K562 (cell line): ENCODE measurements at regions not wholly inside any gene's neighbourhood (a gene's known extent, or its start where the extent isn't known, plus 50 kb on each side); places are given as distances from the start of the nearest gene placed in this dataset.

ENCODE experiments used
- ATAC-seq: fragments of 200-7000 bp; cut with Tn5 transposase; 3 replicates; pipeline ENCODE4 v1.9.1; 2020; ENCODE audit warnings: moderate library complexity
- BruUV-seq: library from RNA; stranded (reverse); fragments of 400-500 nt; replicated peaks from 2 replicates; lab custom pipeline; 2021; lab: Mats Ljungman, UMichigan
- CTCF ChIA-PET: fragments of 300-600 bp; formaldehyde crosslinking; extraction: SDS; loops from one replicate; lab custom pipeline; 2021; ENCODE audit warnings: low intra/inter-chr PET ratio; lab: Yijun Ruan, JAX
- POLR2A ChIA-PET: fragments of 300-600, 350-650 bp; sonication (Branson Sonifier 250); formaldehyde crosslinking; extraction: SDS; loops from one replicate; lab custom pipeline; 2021; ENCODE audit warnings: antibody characterized with exemption, inconsistent platforms; lab: Yijun Ruan, JAX
- DNase-seq, 4 experiments: peaks; one replicate each; pipeline versions ENCODE4 v3.0.0 to v3.0.0-alpha.2; 2011 to 2018; ENCODE audit warnings: low spot score in 3 of 4, mixed read lengths in 3 of 4; ENCODE audit errors: extremely low read depth in 1 of 4
- FAIRE-seq: peaks from 2 replicates; lab custom pipeline; 2011; peaks lifted over from hg19 to GRCh38; lab: Jason Lieb, UNC
- H2AFZ ChIP-seq: 2 replicates; pipeline ENCODE4 v1.6.0; 2011; ENCODE audit warnings: low read depth, low read length, control low read depth, inconsistent platforms
- H3K27ac ChIP-seq: fragments of 200-600 bp; 3 replicates; pipeline ENCODE4 v1.8.0; 2011; ENCODE audit warnings: low read depth, mild to moderate bottlenecking, control low read depth, inconsistent platforms, low read length, moderate library complexity, mixed read lengths; ENCODE audit errors: extremely low read depth
- H3K27me3 ChIP-seq, 2 experiments: fragments of 300-600 bp in 1 of 2; 2 replicates in 1 of 2; 3 replicates in 1 of 2; pipeline versions ENCODE4 v1.6.0 to v1.8.0; 2011; ENCODE audit warnings: inconsistent platforms in 2 of 2, low read length in 2 of 2, mild to moderate bottlenecking in 1 of 2, mixed read lengths in 1 of 2, moderate library complexity in 1 of 2; ENCODE audit not compliant: control insufficient read depth in 2 of 2, insufficient read depth in 2 of 2
- H3K36me3 ChIP-seq: fragments of 300-600 bp; 3 replicates; pipeline ENCODE4 v1.8.0; 2011; ENCODE audit warnings: mild to moderate bottlenecking, low read length, inconsistent platforms; ENCODE audit not compliant: control insufficient read depth, insufficient read depth
- H3K4me1 ChIP-seq, 2 experiments: fragments of 200-600 bp in 1 of 2; replicated peaks in 1 of 2; 2 replicates in 1 of 2; 3 replicates in 1 of 2; pipeline versions ENCODE4 v1.5.1 to v1.8.0; 2011; ENCODE audit warnings: inconsistent platforms in 2 of 2, low read length in 2 of 2, mild to moderate bottlenecking in 1 of 2, mixed read lengths in 1 of 2, moderate library complexity in 1 of 2; ENCODE audit not compliant: control insufficient read depth in 2 of 2, insufficient read depth in 2 of 2
- H3K4me2 ChIP-seq: 2 replicates; pipeline ENCODE4 v1.6.1; 2011; ENCODE audit warnings: low read length, control low read depth, inconsistent platforms, mixed read lengths; ENCODE audit not compliant: insufficient read depth
- H3K4me3 ChIP-seq: fragments of 200-600 bp; sonication (generic), shearing (Covaris generic); 2 replicates; pipeline ENCODE4 v1.5.1; 2016; ENCODE audit warnings: control low read depth, inconsistent platforms
- H3K79me2 ChIP-seq: fragments of 200-600 bp; 3 replicates; pipeline ENCODE4 v1.8.0; 2011; ENCODE audit warnings: low read length, inconsistent platforms; ENCODE audit not compliant: control insufficient read depth, insufficient read depth
- H3K9ac ChIP-seq, 2 experiments: 2 replicates each; pipeline versions ENCODE4 v1.6.0 to v1.6.1; 2011; ENCODE audit warnings: low read depth in 2 of 2, low read length in 2 of 2, control low read depth in 1 of 2, inconsistent platforms in 1 of 2, mild to moderate bottlenecking in 1 of 2, mixed read lengths in 1 of 2; ENCODE audit not compliant: insufficient read depth in 1 of 2
- H3K9me1 ChIP-seq: one replicate; pipeline ENCODE4 v1.6.0; 2011; ENCODE audit warnings: inconsistent platforms, mild to moderate bottlenecking, low read length, moderate library complexity; ENCODE audit not compliant: control insufficient read depth, insufficient read depth
- H3K9me3 ChIP-seq: replicated peaks from 2 replicates; pipeline ENCODE4 v1.5.1; 2011; ENCODE audit warnings: low read depth, low read length, inconsistent platforms; ENCODE audit not compliant: control insufficient read depth, insufficient read depth
- H4K20me1 ChIP-seq: replicated peaks from 2 replicates; pipeline ENCODE4 v1.6.1; 2011; ENCODE audit warnings: low read length, inconsistent platforms, mixed read lengths; ENCODE audit not compliant: control insufficient read depth, insufficient read depth
- BRD4 ChIP-seq: fragments of 200-600 bp; sonication (generic); IDR thresholded peaks from 2 replicates; pipeline ENCODE4 v1.6.1; 2017; ENCODE audit warnings: inconsistent platforms
- CBX1 ChIP-seq: sonication (generic); IDR thresholded peaks from 2 replicates; pipeline ENCODE4 v1.6.1; 2016; ENCODE audit warnings: antibody characterized with exemption, low read depth, mild to moderate bottlenecking
- CREM ChIP-seq: IDR thresholded peaks from 2 replicates; pipeline ENCODE4 v1.6.1; 2014; ENCODE audit warnings: antibody characterized with exemption, low read depth
- FOSL1 ChIP-seq: fragments of 200-800 bp; sonication (Bioruptor generic); conservative IDR thresholded peaks from 2 replicates; pipeline ENCODE4 v1.6.1; 2016; ENCODE audit warnings: missing genetic modification characterization, missing compliant biosample characterization
- FUS ChIP-seq: fragments of 200-400 bp; formaldehyde crosslinking; optimal IDR thresholded peaks from 2 replicates; pipeline ENCODE3; 2017; ENCODE audit warnings: low read depth, low read length
- GABPA ChIP-seq: fragments of 200-800 bp; sonication (Bioruptor generic); conservative IDR thresholded peaks from 2 replicates; pipeline ENCODE4 v1.6.1; 2016; ENCODE audit warnings: low read depth, missing genetic modification characterization, missing compliant biosample characterization
- HCFC1 ChIP-seq: IDR thresholded peaks from 2 replicates; pipeline ENCODE4 v1.6.1; 2012; ENCODE audit warnings: low read depth, low read length, improper control_type of control experiment
- MAFG ChIP-seq: fragments of 450-650 bp; conservative IDR thresholded peaks from 2 replicates; pipeline ENCODE4 v1.6.1; 2016; ENCODE audit warnings: missing genetic modification characterization, missing compliant biosample characterization
- MCM2 ChIP-seq: fragments of 450-650 bp; IDR thresholded peaks from 2 replicates; pipeline ENCODE4 v1.6.1; 2017; ENCODE audit warnings: low read depth, mild to moderate bottlenecking
- MTA1 ChIP-seq: fragments of 450-650 bp; IDR thresholded peaks from 2 replicates; pipeline ENCODE4 v1.6.1; 2017; ENCODE audit warnings: borderline replicate concordance
- POLR2AphosphoS2 ChIP-seq: IDR thresholded peaks from 2 replicates; pipeline ENCODE4 v1.6.1; 2012; ENCODE audit warnings: low read length, improper control_type of control experiment
- RBFOX2 ChIP-seq: fragments of 200-400 bp; formaldehyde crosslinking; IDR thresholded peaks from 2 replicates; pipeline ENCODE4 v1.6.1; 2017; ENCODE audit warnings: low read depth, mild to moderate bottlenecking, low read length, moderate library complexity
- SAFB2 ChIP-seq: fragments of 200-400 bp; formaldehyde crosslinking; IDR thresholded peaks from 2 replicates; pipeline ENCODE4 v1.6.1; 2018; ENCODE audit warnings: borderline replicate concordance, low read length, low read depth, moderate library complexity; ENCODE audit not compliant: severe bottlenecking
- SIN3A ChIP-seq, 2 experiments: fragments of 150-350 bp in 1 of 2; IDR thresholded peaks; 2 replicates each; pipeline ENCODE4 v1.6.1; 2011 to 2016; ENCODE audit warnings: borderline replicate concordance in 2 of 2, low read depth in 2 of 2, low read length in 2 of 2, mild to moderate bottlenecking in 2 of 2, moderate library complexity in 2 of 2; ENCODE audit not compliant: control insufficient read depth in 1 of 2
- SIRT6 ChIP-seq: IDR thresholded peaks from one replicate; pipeline ENCODE4 v1.6.1; 2012; ENCODE audit warnings: low read depth, mild to moderate bottlenecking, control low read depth, inconsistent platforms, low read length, moderate library complexity
- SMARCA4 ChIP-seq: fragments of 450-650 bp; IDR thresholded peaks from 2 replicates; pipeline ENCODE4 v1.6.1; 2016
- TEAD1 ChIP-seq, 2 experiments: fragments of 450-650 bp in 1 of 2; sonication (generic) in 1 of 2; formaldehyde crosslinking; IDR thresholded peaks; 2 replicates each; pipeline versions ENCODE4 v1.4.0 to v1.8.0; 2020 to 2022; ENCODE audit warnings: mild to moderate bottlenecking in 2 of 2, missing genetic modification reagents in 1 of 2
- YY1 ChIP-seq, 3 experiments: IDR thresholded peaks; 2 replicates each; pipeline ENCODE4 v1.6.1; 2011; ENCODE audit warnings: low read length in 2 of 3, mild to moderate bottlenecking in 2 of 3, moderate library complexity in 2 of 3, borderline replicate concordance in 1 of 3, control low read depth in 1 of 3, low read depth in 1 of 3; ENCODE audit not compliant: insufficient read depth in 3 of 3, insufficient replicate concordance in 2 of 3, control insufficient read depth in 1 of 3, insufficient read length in 1 of 3; ENCODE audit errors: extremely low read depth in 1 of 3
- ZBTB7A ChIP-seq: IDR thresholded peaks from 2 replicates; pipeline ENCODE4 v1.6.1; 2011; ENCODE audit warnings: low read depth, mild to moderate bottlenecking, low read length, moderate library complexity, borderline replicate concordance; ENCODE audit not compliant: control insufficient read depth
- ZNF77 ChIP-seq: fragments of 250-450 bp; sonication (Bioruptor Pico); IDR thresholded peaks from 2 replicates; pipeline ENCODE4 v1.5.0; 2020
- WGBS: fragments of 100-300 bp; shearing (Covaris generic); methylation state at CpG from one replicate; pipeline ENCODE4 v1.1.6; 2016; ENCODE audit warnings: low coverage, mixed read lengths; ENCODE audit not compliant: insufficient coverage; ENCODE audit errors: missing lambda C conversion rate; 5-methylcytosine and 5-hydroxymethylcytosine counted together
- in situ Hi-C: fragments of 300-500 bp; cut with MboI; formaldehyde crosslinking; loops from 4 replicates; pipeline ENCODE4 v1.15.0; 2018; ENCODE audit warnings: inconsistent platforms, mixed read lengths
- intact Hi-C: fragments of 100-400 bp; cut with micrococcal nuclease; formaldehyde crosslinking; loops from 2 replicates; pipeline ENCODE4 v1.14.2; 2022
- TF ChIP-seq, protein P1 (sequence below): sonication (generic); formaldehyde crosslinking; IDR thresholded peaks from 2 replicates; pipeline ENCODE4 v1.8.0; 2022; ENCODE audit warnings: mild to moderate bottlenecking, missing genetic modification reagents
- TF ChIP-seq, protein P2 (sequence below): fragments of 450-650 bp; conservative IDR thresholded peaks from 2 replicates; pipeline ENCODE4 v1.6.1; 2016; ENCODE audit warnings: missing genetic modification characterization, low read depth, mild to moderate bottlenecking, missing compliant biosample characterization, moderate library complexity

DNA sequence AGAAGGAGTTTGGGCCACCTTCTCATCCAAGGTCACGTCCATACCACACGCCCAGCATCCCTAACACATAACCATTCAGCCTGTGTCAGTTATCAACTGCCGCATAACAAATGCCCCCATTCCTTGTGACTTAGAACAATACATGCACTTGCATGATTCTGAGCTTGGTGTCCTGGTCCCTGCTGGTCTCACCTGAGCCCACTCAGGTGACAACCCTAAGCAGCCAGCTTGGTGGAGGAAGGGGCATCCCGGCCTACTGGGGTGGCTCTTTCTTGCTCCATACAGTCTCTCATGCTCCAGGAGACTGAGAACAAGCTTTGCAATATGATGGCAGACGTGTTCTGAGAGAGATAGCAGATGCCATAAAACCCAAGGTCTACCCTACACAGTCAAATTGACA lies 1276.9 kb downstream of the TBC1D22A start (continued):
- TF ChIP-seq MAFG (tag): no peak
- TF ChIP-seq TEAD1 (CRISPR knock-in tag; IDR thresholded peaks at IDR 0.05): no peak
- TF ChIP-seq ZBTB7A: no peak
- TF ChIP-seq SIRT6: no peak

DNA sequence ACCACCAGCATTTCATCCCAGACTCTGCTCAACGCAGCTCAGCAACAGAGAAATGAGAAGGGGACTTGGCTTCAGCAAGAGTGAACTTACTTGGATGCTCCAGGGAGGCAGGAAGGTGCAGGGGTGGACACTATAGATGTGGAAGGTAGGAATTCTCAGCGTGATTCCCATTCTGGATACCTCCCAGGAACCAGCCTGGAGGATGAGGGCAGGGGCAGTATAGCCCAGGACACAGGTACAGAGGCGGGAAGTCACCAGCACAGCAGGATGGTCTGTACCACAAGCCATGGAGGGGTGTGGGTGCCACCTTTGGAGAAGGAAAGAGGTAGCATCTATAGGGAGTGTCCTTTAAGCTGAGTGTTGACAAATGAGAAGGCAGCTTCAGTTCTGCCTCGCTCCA lies 1275.2 kb downstream of the TBC1D22A start:
- no peaks in the 10 kb centered on the region for H4K20me1 ChIP-seq
- H3K36me3 ChIP-seq: no peaks in the 10 kb centered on the region
- in situ Hi-C loops (no loop called here), intact Hi-C loops (no loop called here)
- no peak overlapping the region for H3K4me2 ChIP-seq
- no peaks in the 10 kb centered on the region for H3K4me1 ChIP-seq
- ChIA-PET CTCF (no interaction called here), POLR2A (no interaction called here)
- no peak overlapping the region for H3K9ac ChIP-seq
- H3K79me2 ChIP-seq: no peaks in the 10 kb centered on the region
- WGBS: 0% methylated on average over 2 of the region's 4 CpGs
- no peaks in the 10 kb centered on the region for H3K9me3 ChIP-seq
- ATAC-seq (no peak), FAIRE-seq (no peak), DNase-seq (no peak)
- BruUV-seq: no TSS peak
- H3K27me3 ChIP-seq: no peaks in the 10 kb centered on the region
- no peak overlapping the region for H3K27ac ChIP-seq
- no peaks in the 10 kb centered on the region for H3K9me1 ChIP-seq
- no peak overlapping the region for H2AFZ ChIP-seq
- H3K4me3 ChIP-seq: no peak overlapping the region
- TF ChIP-seq YY1 (IDR thresholded peaks at IDR 0.05; ENCODE audit: borderline replicate concordance in 1 of 3, control insufficient read depth in 1 of 3, extremely low read depth in 1 of 3, insufficient read depth in 3 of 3, insufficient read length in 1 of 3, insufficient replicate concordance in 2 of 3, low read depth in 1 of 3, low read length in 2 of 3) (no peak), FOSL1 (tag) (no peak), CBX1 (no peak), POLR2AphosphoS2 (no peak), FUS (no peak), BRD4 (no peak), HCFC1 (no peak), SAFB2 (no peak), RBFOX2 (no peak), CREM (no peak), MCM2 (no peak), GABPA (no peak), ZNF77 (CRISPR knock-in tag) (no peak), SIN3A (IDR thresholded peaks at IDR 0.05; ENCODE audit: borderline replicate concordance in 2 of 2, control insufficient read depth in 1 of 2, low read depth in 2 of 2, low read length in 2 of 2) (no peak), SMARCA4 (no peak), MTA1 (no peak)
- TF ChIP-seq, protein P1, sequence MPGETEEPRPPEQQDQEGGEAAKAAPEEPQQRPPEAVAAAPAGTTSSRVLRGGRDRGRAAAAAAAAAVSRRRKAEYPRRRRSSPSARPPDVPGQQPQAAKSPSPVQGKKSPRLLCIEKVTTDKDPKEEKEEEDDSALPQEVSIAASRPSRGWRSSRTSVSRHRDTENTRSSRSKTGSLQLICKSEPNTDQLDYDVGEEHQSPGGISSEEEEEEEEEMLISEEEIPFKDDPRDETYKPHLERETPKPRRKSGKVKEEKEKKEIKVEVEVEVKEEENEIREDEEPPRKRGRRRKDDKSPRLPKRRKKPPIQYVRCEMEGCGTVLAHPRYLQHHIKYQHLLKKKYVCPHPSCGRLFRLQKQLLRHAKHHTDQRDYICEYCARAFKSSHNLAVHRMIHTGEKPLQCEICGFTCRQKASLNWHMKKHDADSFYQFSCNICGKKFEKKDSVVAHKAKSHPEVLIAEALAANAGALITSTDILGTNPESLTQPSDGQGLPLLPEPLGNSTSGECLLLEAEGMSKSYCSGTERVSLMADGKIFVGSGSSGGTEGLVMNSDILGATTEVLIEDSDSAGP (CRISPR knock-in tag): no peak
- TF ChIP-seq, protein P2, sequence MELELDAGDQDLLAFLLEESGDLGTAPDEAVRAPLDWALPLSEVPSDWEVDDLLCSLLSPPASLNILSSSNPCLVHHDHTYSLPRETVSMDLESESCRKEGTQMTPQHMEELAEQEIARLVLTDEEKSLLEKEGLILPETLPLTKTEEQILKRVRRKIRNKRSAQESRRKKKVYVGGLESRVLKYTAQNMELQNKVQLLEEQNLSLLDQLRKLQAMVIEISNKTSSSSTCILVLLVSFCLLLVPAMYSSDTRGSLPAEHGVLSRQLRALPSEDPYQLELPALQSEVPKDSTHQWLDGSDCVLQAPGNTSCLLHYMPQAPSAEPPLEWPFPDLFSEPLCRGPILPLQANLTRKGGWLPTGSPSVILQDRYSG (tag): no peak
